Effector memory CD4-positive, alpha-beta T cell (primary cell): ENCODE measurements at regions not wholly inside any gene's neighbourhood (a gene's known extent, or its start where the extent isn't known, plus 50 kb on each side); places are given as distances from the start of the nearest gene placed in this dataset.
"Not testable (repeated sequence)": the region's sequence is repeated elsewhere in the genome, so short reads cannot be mapped to it uniquely, and the experiment has no call there.

Experiments
- DNase-seq, 3 donors: peaks; one replicate each; pipeline ENCODE4 v3.0.0-alpha.2; 2020
- H3K27ac ChIP-seq: 2 replicates; pipeline ENCODE4 v1.7.0; 2013; ENCODE audit warnings: mild to moderate bottlenecking, low read length, moderate library complexity; ENCODE audit not compliant: insufficient read depth, poor library complexity, severe bottlenecking
- H3K27me3 ChIP-seq: replicated peaks from 2 replicates; pipeline ENCODE4 v1.7.0; 2013; ENCODE audit warnings: mild to moderate bottlenecking, low read length; ENCODE audit not compliant: insufficient read depth, control insufficient read depth, poor library complexity, severe bottlenecking
- H3K36me3 ChIP-seq: 2 replicates; pipeline ENCODE4 v1.7.0; 2013; ENCODE audit warnings: mild to moderate bottlenecking, low read length, moderate library complexity; ENCODE audit not compliant: control insufficient read depth, insufficient read depth
- H3K4me1 ChIP-seq: 2 replicates; pipeline ENCODE4 v1.7.0; 2013; ENCODE audit warnings: low read length, mild to moderate bottlenecking; ENCODE audit not compliant: control insufficient read depth, insufficient read depth, poor library complexity, severe bottlenecking
- H3K4me3 ChIP-seq: 2 replicates; pipeline ENCODE4 v1.7.0; 2013; ENCODE audit warnings: low read length, low read depth, mild to moderate bottlenecking; ENCODE audit not compliant: insufficient read depth, poor library complexity, severe bottlenecking
- H3K9me3 ChIP-seq: 2 replicates; pipeline ENCODE4 v1.7.0; 2013; ENCODE audit warnings: mild to moderate bottlenecking, low read length, moderate library complexity; ENCODE audit not compliant: control insufficient read depth

GRCh38 chr3:18538463-18539230, 113.5 kb upstream of the SATB1 start:
- Histone ChIP-seq H3K27me3 (no peaks in the 10 kb centered on the region), H3K36me3 (no peaks in the 10 kb centered on the region), H3K27ac (no peak overlapping the region), H3K4me1 (no peaks in the 10 kb centered on the region), H3K4me3 (no peak overlapping the region), H3K9me3 (no peaks in the 10 kb centered on the region)
- no peak for DNase-seq

GRCh38 chr3:18533039-18533438, 107.9 kb upstream of the SATB1 start:
- Histone ChIP-seq H3K27ac (no peak overlapping the region), H3K9me3 (no peaks in the 10 kb centered on the region), H3K27me3 (no peaks in the 10 kb centered on the region), H3K4me1 (no peaks in the 10 kb centered on the region), H3K4me3 (no peak overlapping the region), H3K36me3 (no peaks in the 10 kb centered on the region)
- DNase-seq, result no peak

- Histone ChIP-seq H3K27ac (no peak overlapping the region), H3K9me3 (no peaks in the 10 kb centered on the region), H3K4me3 (no peak overlapping the region), H3K36me3 (peaks cover under 1% of the 10 kb centered on the region), H3K4me1 (no peaks in the 10 kb centered on the region), H3K27me3 (no peaks in the 10 kb centered on the region)
- no peak for DNase-seq
Measured at GRCh38 chr3:18531662-18532061, 106.5 kb upstream of the SATB1 start.

GRCh38 chr3:18529631-18530030, 104.5 kb upstream of the SATB1 start:
- Histone ChIP-seq H3K36me3 (peaks cover 3% of the 10 kb centered on the region), H3K27ac (no peak overlapping the region), H3K4me1 (no peaks in the 10 kb centered on the region), H3K27me3 (no peaks in the 10 kb centered on the region), H3K4me3 (no peak overlapping the region), H3K9me3 (peaks cover 4% of the 10 kb centered on the region)
- DNase-seq, result no peak

GRCh38 chr3:18527691-18528090, 102.6 kb upstream of the SATB1 start:
- DNase-seq, result no peak

GRCh38 chr3:18526667-18527066, 101.5 kb upstream of the SATB1 start:
- Histone ChIP-seq H3K27ac (no peak overlapping the region), H3K4me1 (no peaks in the 10 kb centered on the region), H3K4me3 (no peak overlapping the region), H3K9me3 (peaks cover 4% of the 10 kb centered on the region), H3K27me3 (no peaks in the 10 kb centered on the region), H3K36me3 (peaks cover 3% of the 10 kb centered on the region)
- no peak for DNase-seq

More at GRCh38 chr3:18527691-18528090, 102.6 kb upstream of the SATB1 start:
- H3K4me1 ChIP-seq, result no peaks in the 10 kb centered on the region
- no peaks in the 10 kb centered on the region for H3K27me3 ChIP-seq
- H3K9me3 ChIP-seq, result peaks cover 4% of the 10 kb centered on the region
- H3K36me3 ChIP-seq, result peaks cover 3% of the 10 kb centered on the region
- H3K27ac ChIP-seq, result no peak overlapping the region
- H3K4me3 ChIP-seq, result no peak overlapping the region

- not testable (repeated sequence) for H3K4me3 ChIP-seq, H3K9me3 ChIP-seq, H3K27ac ChIP-seq, H3K27me3 ChIP-seq, DNase-seq, H3K36me3 ChIP-seq, H3K4me1 ChIP-seq
Measured at GRCh38 chr3:18516170-18516569, 91.0 kb upstream of the SATB1 start.

GRCh38 chr3:18513091-18513490, 88.0 kb upstream of the SATB1 start:
- DNase-seq, result no peak
- Histone ChIP-seq H3K36me3 (no peaks in the 10 kb centered on the region), H3K9me3 (no peaks in the 10 kb centered on the region), H3K4me1 (no peaks in the 10 kb centered on the region), H3K27ac (no peak overlapping the region), H3K27me3 (no peaks in the 10 kb centered on the region), H3K4me3 (no peak overlapping the region)

GRCh38 chr3:18512007-18512406, 86.9 kb upstream of the SATB1 start:
- no peak overlapping the region for H3K27ac ChIP-seq
- no peak for DNase-seq
- H3K27me3 ChIP-seq, result no peaks in the 10 kb centered on the region
- H3K4me3 ChIP-seq, result no peak overlapping the region
- no peaks in the 10 kb centered on the region for H3K4me1 ChIP-seq
- H3K36me3 ChIP-seq, result no peaks in the 10 kb centered on the region
- H3K9me3 ChIP-seq, result no peaks in the 10 kb centered on the region

- Histone ChIP-seq H3K27ac (no peak overlapping the region), H3K4me1 (no peaks in the 10 kb centered on the region), H3K9me3 (no peaks in the 10 kb centered on the region), H3K4me3 (no peak overlapping the region), H3K27me3 (no peaks in the 10 kb centered on the region), H3K36me3 (no peaks in the 10 kb centered on the region)
- DNase-seq, result no peak
Measured at GRCh38 chr3:18510947-18511346, 85.8 kb upstream of the SATB1 start.
